ENCODE measurements at regions not wholly inside any gene's neighbourhood (a gene's known extent, or its start where the extent isn't known, plus 50 kb on each side); places are given as distances from the start of the nearest gene placed in this dataset.
"Not testable (repeated sequence)": the region's sequence is repeated elsewhere in the genome, so short reads cannot be mapped to it uniquely, and the experiment has no call there.

GRCh38 chr6:3921663-3922062 is 72.5 kb downstream of the FAM50B start:
- Histone ChIP-seq H3K27ac (ENCODE audit: low read length in 2 of 2) (no peak overlapping the region), H4K20me1 (ENCODE audit: control insufficient read depth, insufficient read depth, low read length, poor library complexity, severe bottlenecking) (no peaks in the 10 kb centered on the region), H3K79me2 (ENCODE audit: control insufficient read depth, insufficient read depth, low read length) (no peaks in the 10 kb centered on the region), H2AFZ (ENCODE audit: insufficient read depth, low read depth, low read length, poor library complexity, severe bottlenecking) (no peak overlapping the region), H3K9ac (ENCODE audit: low read length) (no peak overlapping the region), H3K4me2 (replicated peaks; ENCODE audit: low read depth, low read length, poor library complexity, severe bottlenecking) (no peak overlapping the region), H3K36me3 (replicated peaks in 1 of 2; ENCODE audit: control extremely low read depth in 1 of 2, control insufficient read depth in 1 of 2, extremely low read depth in 1 of 2, insufficient read depth in 2 of 2, low read length in 1 of 2) (no peaks in the 10 kb centered on the region), H3K27me3 (replicated peaks in 1 of 4; ENCODE audit: control extremely low read depth in 1 of 4, control insufficient read depth in 3 of 4, insufficient read depth in 4 of 4, low read length in 3 of 4) (no peaks in the 10 kb centered on the region), H3K4me1 (ENCODE audit: control insufficient read depth in 2 of 2, insufficient read depth in 2 of 2, low read length in 2 of 2) (no peaks in the 10 kb centered on the region), H3K9me3 (ENCODE audit: control extremely low read depth in 1 of 3, control insufficient read depth in 2 of 3, insufficient read depth in 1 of 3, low read length in 2 of 3) (no peaks in the 10 kb centered on the region), H3K4me3 (ENCODE audit: control extremely low read depth in 1 of 5, extremely low read depth in 1 of 5, insufficient read depth in 1 of 5, low read depth in 2 of 5, low read length in 4 of 5) (no peak overlapping the region)
- Mint-ChIP-seq H3K27me3 (peaks cover 14% of the 10 kb centered on the region), H3K4me1 (no peaks in the 10 kb centered on the region), H3K27ac (no peak overlapping the region), H3K4me3 (no peak overlapping the region), H3K9me3 (ENCODE audit: insufficient read depth) (no peaks in the 10 kb centered on the region)
- ATAC-seq (ENCODE audit: low read depth) (no peak), DNase-seq (no peak)
- TF ChIP-seq EZH2 (IDR thresholded peaks at IDR 0.05; ENCODE audit: borderline replicate concordance, insufficient read depth, low read depth, low read length, poor library complexity, severe bottlenecking) = no peak
- no peak for TF ChIP-seq CTCF (IDR thresholded peaks at IDR 0.05)
- intact Hi-C loops (cut with micrococcal nuclease) = no loop called here
- ChIA-PET POLR2A (no interaction called here), CTCF (no interaction called here)
- WGBS (ENCODE audit: insufficient coverage) = no CpG with 5 or more reads among the region's 2 CpGs

- WGBS (ENCODE audit: insufficient coverage) = 90% methylated on average over 2 of the region's 7 CpGs
- DNase-seq; H3K9me3 Mint-ChIP-seq (ENCODE audit: insufficient read depth); H3K9me3 ChIP-seq (ENCODE audit: control extremely low read depth in 1 of 3, control insufficient read depth in 2 of 3, insufficient read depth in 1 of 3, low read length in 2 of 3); H3K79me2 ChIP-seq (ENCODE audit: control insufficient read depth, insufficient read depth, low read length); H2AFZ ChIP-seq (ENCODE audit: insufficient read depth, low read depth, low read length, poor library complexity, severe bottlenecking); H3K4me1 Mint-ChIP-seq; intact Hi-C loops (cut with micrococcal nuclease); H3K4me2 ChIP-seq (replicated peaks; ENCODE audit: low read depth, low read length, poor library complexity, severe bottlenecking); H3K4me3 Mint-ChIP-seq; H3K4me1 ChIP-seq (ENCODE audit: control insufficient read depth in 2 of 2, insufficient read depth in 2 of 2, low read length in 2 of 2); H3K27ac Mint-ChIP-seq; H3K27me3 ChIP-seq (replicated peaks in 1 of 4; ENCODE audit: control extremely low read depth in 1 of 4, control insufficient read depth in 3 of 4, insufficient read depth in 4 of 4, low read length in 3 of 4); POLR2A ChIA-PET; H3K4me3 ChIP-seq (ENCODE audit: control extremely low read depth in 1 of 5, extremely low read depth in 1 of 5, insufficient read depth in 1 of 5, low read depth in 2 of 5, low read length in 4 of 5); H3K36me3 ChIP-seq (replicated peaks in 1 of 2; ENCODE audit: control extremely low read depth in 1 of 2, control insufficient read depth in 1 of 2, extremely low read depth in 1 of 2, insufficient read depth in 2 of 2, low read length in 1 of 2); ATAC-seq (ENCODE audit: low read depth); H3K9ac ChIP-seq (ENCODE audit: low read length); H3K27ac ChIP-seq (ENCODE audit: low read length in 2 of 2); H4K20me1 ChIP-seq (ENCODE audit: control insufficient read depth, insufficient read depth, low read length, poor library complexity, severe bottlenecking): not testable (repeated sequence)
- peaks cover 14% of the 10 kb centered on the region for H3K27me3 Mint-ChIP-seq
- CTCF ChIA-PET = interaction anchor here (1.3 kb wide), 1 partner anchor 10 kb away, joined by 3 read pairs; no protein-coding TSS in a partner anchor
Observed at GRCh38 chr6:3922619-3923018, 73.4 kb downstream of the FAM50B start.

- H3K27ac ChIP-seq (ENCODE audit: low read length in 2 of 2); H3K9me3 ChIP-seq (ENCODE audit: control extremely low read depth in 1 of 3, control insufficient read depth in 2 of 3, insufficient read depth in 1 of 3, low read length in 2 of 3); H3K27me3 ChIP-seq (replicated peaks in 1 of 4; ENCODE audit: control extremely low read depth in 1 of 4, control insufficient read depth in 3 of 4, insufficient read depth in 4 of 4, low read length in 3 of 4); CTCF ChIA-PET; H4K20me1 ChIP-seq (ENCODE audit: control insufficient read depth, insufficient read depth, low read length, poor library complexity, severe bottlenecking); H2AFZ ChIP-seq (ENCODE audit: insufficient read depth, low read depth, low read length, poor library complexity, severe bottlenecking); H3K4me3 ChIP-seq (ENCODE audit: control extremely low read depth in 1 of 5, extremely low read depth in 1 of 5, insufficient read depth in 1 of 5, low read depth in 2 of 5, low read length in 4 of 5); H3K4me2 ChIP-seq (replicated peaks; ENCODE audit: low read depth, low read length, poor library complexity, severe bottlenecking); POLR2A ChIA-PET; intact Hi-C loops (cut with micrococcal nuclease); H3K9ac ChIP-seq (ENCODE audit: low read length); H3K79me2 ChIP-seq (ENCODE audit: control insufficient read depth, insufficient read depth, low read length); ATAC-seq (ENCODE audit: low read depth); H3K27ac Mint-ChIP-seq; H3K4me3 Mint-ChIP-seq; H3K4me1 ChIP-seq (ENCODE audit: control insufficient read depth in 2 of 2, insufficient read depth in 2 of 2, low read length in 2 of 2); H3K9me3 Mint-ChIP-seq (ENCODE audit: insufficient read depth); H3K36me3 ChIP-seq (replicated peaks in 1 of 2; ENCODE audit: control extremely low read depth in 1 of 2, control insufficient read depth in 1 of 2, extremely low read depth in 1 of 2, insufficient read depth in 2 of 2, low read length in 1 of 2); H3K4me1 Mint-ChIP-seq; DNase-seq: not testable (repeated sequence)
- 89% methylated on average over 15 of the region's 23 CpGs for WGBS (ENCODE audit: insufficient coverage)
- H3K27me3 Mint-ChIP-seq = peaks cover 11% of the 10 kb centered on the region
Observed at GRCh38 chr6:3925223-3926149, 76.3 kb downstream of the FAM50B start.

All from B cell (primary cell).